ENCODE measurements at regions not wholly inside any gene's neighbourhood (a gene's known extent, or its start where the extent isn't known, plus 50 kb on each side); places are given as distances from the start of the nearest gene placed in this dataset.

DNA sequence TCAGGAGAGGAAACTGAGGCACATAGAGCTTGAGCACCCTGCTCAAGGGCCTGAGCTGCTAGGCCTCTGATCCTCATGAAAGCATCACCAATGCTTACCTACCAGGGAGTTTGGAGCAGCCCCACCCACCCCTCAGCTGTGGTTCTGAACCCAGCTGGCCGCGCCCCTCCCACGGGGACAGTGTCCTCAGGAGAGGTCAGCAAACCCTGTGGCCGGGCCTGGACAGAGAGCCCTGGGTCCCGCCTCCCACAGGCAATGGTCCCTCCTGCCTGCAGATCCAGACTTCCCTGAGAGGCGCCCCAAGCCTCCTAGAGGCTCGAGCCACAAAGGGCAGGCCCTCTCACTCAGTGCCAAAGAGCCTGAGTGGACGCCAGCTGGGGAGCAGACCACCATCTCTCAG is 184.9 kb downstream of the BRD1 start:
- TF ChIP-seq, protein P1, sequence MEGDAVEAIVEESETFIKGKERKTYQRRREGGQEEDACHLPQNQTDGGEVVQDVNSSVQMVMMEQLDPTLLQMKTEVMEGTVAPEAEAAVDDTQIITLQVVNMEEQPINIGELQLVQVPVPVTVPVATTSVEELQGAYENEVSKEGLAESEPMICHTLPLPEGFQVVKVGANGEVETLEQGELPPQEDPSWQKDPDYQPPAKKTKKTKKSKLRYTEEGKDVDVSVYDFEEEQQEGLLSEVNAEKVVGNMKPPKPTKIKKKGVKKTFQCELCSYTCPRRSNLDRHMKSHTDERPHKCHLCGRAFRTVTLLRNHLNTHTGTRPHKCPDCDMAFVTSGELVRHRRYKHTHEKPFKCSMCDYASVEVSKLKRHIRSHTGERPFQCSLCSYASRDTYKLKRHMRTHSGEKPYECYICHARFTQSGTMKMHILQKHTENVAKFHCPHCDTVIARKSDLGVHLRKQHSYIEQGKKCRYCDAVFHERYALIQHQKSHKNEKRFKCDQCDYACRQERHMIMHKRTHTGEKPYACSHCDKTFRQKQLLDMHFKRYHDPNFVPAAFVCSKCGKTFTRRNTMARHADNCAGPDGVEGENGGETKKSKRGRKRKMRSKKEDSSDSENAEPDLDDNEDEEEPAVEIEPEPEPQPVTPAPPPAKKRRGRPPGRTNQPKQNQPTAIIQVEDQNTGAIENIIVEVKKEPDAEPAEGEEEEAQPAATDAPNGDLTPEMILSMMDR (IDR thresholded peaks at IDR 0.05; ENCODE audit: insufficient read depth, low read length, poor library complexity, severe bottlenecking), result no peak
- Histone ChIP-seq H3K36me3 (ENCODE audit: control insufficient read depth, insufficient read depth, low read length) (peaks cover 5% of the 10 kb centered on the region), H3K27me3 (replicated peaks; ENCODE audit: control insufficient read depth, insufficient read depth, low read length) (no peaks in the 10 kb centered on the region), H3K4me3 (replicated peaks; ENCODE audit: low read depth, low read length) (no peak overlapping the region)
- DNase-seq (ENCODE audit: extremely low read depth, insufficient read length), result no peak

GRCh38 chr22:49642331-49642730 is 185.3 kb downstream of the BRD1 start:
- H3K4me3 ChIP-seq (replicated peaks; ENCODE audit: low read depth, low read length), result no peak overlapping the region
- DNase-seq (ENCODE audit: extremely low read depth, insufficient read length), result no peak
- H3K27me3 ChIP-seq (replicated peaks; ENCODE audit: control insufficient read depth, insufficient read depth, low read length), result no peaks in the 10 kb centered on the region
- peaks cover 5% of the 10 kb centered on the region for H3K36me3 ChIP-seq (ENCODE audit: control insufficient read depth, insufficient read depth, low read length)
- TF ChIP-seq, protein P1 (IDR thresholded peaks at IDR 0.05; ENCODE audit: insufficient read depth, low read length, poor library complexity, severe bottlenecking), result no peak

GRCh38 chr22:49641770-49642313 is 185.8 kb downstream of the BRD1 start:
- Histone ChIP-seq H3K4me3 (replicated peaks; ENCODE audit: low read depth, low read length) (no peak overlapping the region), H3K27me3 (replicated peaks; ENCODE audit: control insufficient read depth, insufficient read depth, low read length) (no peaks in the 10 kb centered on the region), H3K36me3 (ENCODE audit: control insufficient read depth, insufficient read depth, low read length) (peaks cover 6% of the 10 kb centered on the region)
- TF ChIP-seq, protein P1 (IDR thresholded peaks at IDR 0.05; ENCODE audit: insufficient read depth, low read length, poor library complexity, severe bottlenecking), result no peak
- no peak for DNase-seq (ENCODE audit: extremely low read depth, insufficient read length)

- Histone ChIP-seq H3K4me3 (replicated peaks; ENCODE audit: low read depth, low read length) (no peak overlapping the region), H3K36me3 (ENCODE audit: control insufficient read depth, insufficient read depth, low read length) (peaks cover 8% of the 10 kb centered on the region), H3K27me3 (replicated peaks; ENCODE audit: control insufficient read depth, insufficient read depth, low read length) (no peaks in the 10 kb centered on the region)
- no peak for DNase-seq (ENCODE audit: extremely low read depth, insufficient read length)
- TF ChIP-seq, protein P1 (IDR thresholded peaks at IDR 0.05; ENCODE audit: insufficient read depth, low read length, poor library complexity, severe bottlenecking), result no peak
Measured at GRCh38 chr22:49640366-49641095, 187.1 kb downstream of the BRD1 start.

DNA sequence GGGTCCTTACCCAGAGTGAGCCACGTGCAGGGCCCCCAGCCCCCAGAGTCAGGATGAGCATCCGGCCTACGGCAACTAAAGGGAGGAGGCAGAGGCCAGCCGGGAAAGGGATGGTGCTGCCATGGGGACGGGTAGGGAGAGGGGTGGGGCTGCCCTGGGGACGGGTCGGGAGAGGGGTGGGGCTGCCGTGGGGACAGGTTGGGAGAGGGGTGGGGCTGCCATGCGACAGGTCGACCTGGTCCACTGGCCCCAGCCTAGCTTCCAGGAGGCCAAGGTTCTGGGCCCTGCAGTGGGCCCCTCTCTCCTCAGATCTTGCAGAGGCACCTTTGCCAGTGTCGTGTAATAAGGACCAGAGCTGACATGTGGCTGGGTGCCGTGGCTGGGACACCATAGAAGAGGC is 187.7 kb downstream of the BRD1 start:
- Histone ChIP-seq H3K36me3 (ENCODE audit: control insufficient read depth, insufficient read depth, low read length) (peaks cover 8% of the 10 kb centered on the region), H3K27me3 (replicated peaks; ENCODE audit: control insufficient read depth, insufficient read depth, low read length) (no peaks in the 10 kb centered on the region), H3K4me3 (replicated peaks; ENCODE audit: low read depth, low read length) (no peak overlapping the region)
- TF ChIP-seq, protein P1 (IDR thresholded peaks at IDR 0.05; ENCODE audit: insufficient read depth, low read length, poor library complexity, severe bottlenecking), result no peak
- DNase-seq (ENCODE audit: extremely low read depth, insufficient read length), result no peak
